Activated CD4-positive, alpha-beta T cell treated with anti-CD3 and anti-CD28 coated beads, Interleukin-2, amount 10 ng/mL, durations not matched to agents 7 days and 5 days (primary cell): ENCODE measurements at regions not wholly inside any gene's neighbourhood (a gene's known extent, or its start where the extent isn't known, plus 50 kb on each side); places are given as distances from the start of the nearest gene placed in this dataset.

Experiments
- CTCF ChIA-PET: fragments of 350-600 bp; sonication (Branson Sonifier 250); formaldehyde crosslinking; loops from one replicate; lab custom pipeline; 2021; ENCODE audit warnings: antibody characterized with exemption; lab: Charles Lee
- POLR2A ChIA-PET: fragments of 350-600 bp; sonication (Branson Sonifier 250); formaldehyde crosslinking; loops from one replicate; lab custom pipeline; 2021; ENCODE audit warnings: antibody characterized with exemption; lab: Charles Lee
- DNase-seq: peaks from one replicate; pipeline ENCODE4 v3.0.0-alpha.2; 2020
- H3K27ac Mint-ChIP-seq: one replicate; pipeline ENCODE4 v1.8.0; 2021; ENCODE audit warnings: mild to moderate bottlenecking, moderate library complexity, mixed read lengths
- H3K27me3 Mint-ChIP-seq: one replicate; pipeline ENCODE4 v1.8.0; 2021; ENCODE audit warnings: mixed read lengths
- H3K36me3 Mint-ChIP-seq: one replicate; pipeline ENCODE4 v1.8.0; 2021; ENCODE audit warnings: low read depth, mixed read lengths
- H3K4me1 Mint-ChIP-seq: one replicate; pipeline ENCODE4 v1.8.0; 2021; ENCODE audit warnings: mixed read lengths
- H3K4me3 Mint-ChIP-seq: one replicate; pipeline ENCODE4 v1.8.0; 2021; ENCODE audit warnings: mild to moderate bottlenecking, moderate library complexity, mixed read lengths
- H3K9me3 Mint-ChIP-seq: one replicate; pipeline ENCODE4 v1.8.0; 2021; ENCODE audit warnings: mixed read lengths

GRCh38 chr3:64852738-64853137 lies 164.9 kb upstream of the ADAMTS9 start:
- Mint-ChIP-seq H3K27me3 (no peaks in the 10 kb centered on the region), H3K9me3 (no peaks in the 10 kb centered on the region), H3K4me1 (no peaks in the 10 kb centered on the region), H3K27ac (no peak overlapping the region), H3K36me3 (no peaks in the 10 kb centered on the region), H3K4me3 (no peak overlapping the region)
- POLR2A ChIA-PET = no interaction called here
- CTCF ChIA-PET = no interaction called here
- DNase-seq = no peak

- H3K4me3 Mint-ChIP-seq = no peak overlapping the region
- no peaks in the 10 kb centered on the region for H3K36me3 Mint-ChIP-seq
- H3K27me3 Mint-ChIP-seq = no peaks in the 10 kb centered on the region
- H3K27ac Mint-ChIP-seq = no peak overlapping the region
- peaks cover 3% of the 10 kb centered on the region for H3K9me3 Mint-ChIP-seq
- H3K4me1 Mint-ChIP-seq = no peaks in the 10 kb centered on the region
- no peak for DNase-seq
- ChIA-PET CTCF (interaction anchor here (0.6 kb wide), 1 partner anchor 553 kb away, joined by 4 read pairs; no protein-coding TSS in a partner anchor), POLR2A (no interaction called here)
Observed at GRCh38 chr3:64848822-64849221, 161.0 kb upstream of the ADAMTS9 start.

- POLR2A ChIA-PET = no interaction called here
- no peak for DNase-seq
- no peaks in the 10 kb centered on the region for H3K4me1 Mint-ChIP-seq
- no peaks in the 10 kb centered on the region for H3K27me3 Mint-ChIP-seq
- no peak overlapping the region for H3K4me3 Mint-ChIP-seq
- no peak overlapping the region for H3K27ac Mint-ChIP-seq
- no peaks in the 10 kb centered on the region for H3K36me3 Mint-ChIP-seq
- peaks cover 3% of the 10 kb centered on the region for H3K9me3 Mint-ChIP-seq
- CTCF ChIA-PET = no interaction called here
Observed at GRCh38 chr3:64848127-64848800, 160.5 kb upstream of the ADAMTS9 start.

GRCh38 chr3:64844558-64844957 lies 156.8 kb upstream of the ADAMTS9 start:
- Mint-ChIP-seq H3K27me3 (no peaks in the 10 kb centered on the region), H3K9me3 (peaks cover 3% of the 10 kb centered on the region), H3K36me3 (no peaks in the 10 kb centered on the region), H3K4me3 (no peak overlapping the region), H3K27ac (no peak overlapping the region), H3K4me1 (no peaks in the 10 kb centered on the region)
- ChIA-PET CTCF (interaction anchor here (1.7 kb wide), 1 partner anchor 9 kb away, joined by 3 read pairs; no protein-coding TSS in a partner anchor), POLR2A (no interaction called here)
- DNase-seq = no peak

- ChIA-PET POLR2A (no interaction called here), CTCF (no interaction called here)
- no peak overlapping the region for H3K4me3 Mint-ChIP-seq
- H3K9me3 Mint-ChIP-seq = no peaks in the 10 kb centered on the region
- no peaks in the 10 kb centered on the region for H3K4me1 Mint-ChIP-seq
- no peaks in the 10 kb centered on the region for H3K36me3 Mint-ChIP-seq
- no peaks in the 10 kb centered on the region for H3K27me3 Mint-ChIP-seq
- H3K27ac Mint-ChIP-seq = no peak overlapping the region
- no peak for DNase-seq
Observed at GRCh38 chr3:64837986-64838735, 150.4 kb upstream of the ADAMTS9 start.

- DNase-seq = no peak
- ChIA-PET POLR2A (no interaction called here), CTCF (no interaction called here)
- H3K4me3 Mint-ChIP-seq = no peak overlapping the region
- H3K27ac Mint-ChIP-seq = no peak overlapping the region
- no peaks in the 10 kb centered on the region for H3K9me3 Mint-ChIP-seq
- H3K27me3 Mint-ChIP-seq = no peaks in the 10 kb centered on the region
- H3K36me3 Mint-ChIP-seq = no peaks in the 10 kb centered on the region
- H3K4me1 Mint-ChIP-seq = no peaks in the 10 kb centered on the region
Observed at GRCh38 chr3:64837126-64837738, 149.4 kb upstream of the ADAMTS9 start.

- H3K9me3 Mint-ChIP-seq = no peaks in the 10 kb centered on the region
- no peak overlapping the region for H3K27ac Mint-ChIP-seq
- H3K4me1 Mint-ChIP-seq = no peaks in the 10 kb centered on the region
- H3K4me3 Mint-ChIP-seq = no peak overlapping the region
- no peak for DNase-seq
- CTCF ChIA-PET = no interaction called here
- POLR2A ChIA-PET = no interaction called here
- H3K27me3 Mint-ChIP-seq = no peaks in the 10 kb centered on the region
- no peaks in the 10 kb centered on the region for H3K36me3 Mint-ChIP-seq
Observed at GRCh38 chr3:64836097-64836496, 148.3 kb upstream of the ADAMTS9 start.

GRCh38 chr3:64832098-64832497 lies 144.3 kb upstream of the ADAMTS9 start:
- ChIA-PET CTCF (no interaction called here), POLR2A (no interaction called here)
- Mint-ChIP-seq H3K9me3 (no peaks in the 10 kb centered on the region), H3K27ac (no peak overlapping the region), H3K4me1 (no peaks in the 10 kb centered on the region), H3K36me3 (no peaks in the 10 kb centered on the region), H3K27me3 (no peaks in the 10 kb centered on the region), H3K4me3 (no peak overlapping the region)
- no peak for DNase-seq

GRCh38 chr3:64830681-64831080 lies 142.9 kb upstream of the ADAMTS9 start:
- POLR2A ChIA-PET = no interaction called here
- Mint-ChIP-seq H3K27me3 (no peaks in the 10 kb centered on the region), H3K4me3 (no peak overlapping the region), H3K9me3 (no peaks in the 10 kb centered on the region), H3K27ac (no peak overlapping the region), H3K36me3 (no peaks in the 10 kb centered on the region), H3K4me1 (no peaks in the 10 kb centered on the region)
- CTCF ChIA-PET = no interaction called here
- no peak for DNase-seq

- no peaks in the 10 kb centered on the region for H3K36me3 Mint-ChIP-seq
- H3K4me1 Mint-ChIP-seq = no peaks in the 10 kb centered on the region
- POLR2A ChIA-PET = no interaction called here
- DNase-seq = no peak
- CTCF ChIA-PET = no interaction called here
- no peaks in the 10 kb centered on the region for H3K27me3 Mint-ChIP-seq
- H3K9me3 Mint-ChIP-seq = no peaks in the 10 kb centered on the region
- no peak overlapping the region for H3K4me3 Mint-ChIP-seq
- no peak overlapping the region for H3K27ac Mint-ChIP-seq
Observed at GRCh38 chr3:64829331-64829730, 141.5 kb upstream of the ADAMTS9 start.

GRCh38 chr3:64828276-64828675 lies 140.5 kb upstream of the ADAMTS9 start:
- H3K27me3 Mint-ChIP-seq = no peaks in the 10 kb centered on the region
- ChIA-PET CTCF (no interaction called here), POLR2A (no interaction called here)
- H3K4me3 Mint-ChIP-seq = no peak overlapping the region
- H3K36me3 Mint-ChIP-seq = no peaks in the 10 kb centered on the region
- no peaks in the 10 kb centered on the region for H3K4me1 Mint-ChIP-seq
- no peak for DNase-seq
- H3K9me3 Mint-ChIP-seq = no peaks in the 10 kb centered on the region
- H3K27ac Mint-ChIP-seq = no peak overlapping the region

- H3K27me3 Mint-ChIP-seq = no peaks in the 10 kb centered on the region
- H3K4me3 Mint-ChIP-seq = no peak overlapping the region
- H3K4me1 Mint-ChIP-seq = no peaks in the 10 kb centered on the region
- no peak for DNase-seq
- no peak overlapping the region for H3K27ac Mint-ChIP-seq
- no peaks in the 10 kb centered on the region for H3K9me3 Mint-ChIP-seq
- ChIA-PET POLR2A (no interaction called here), CTCF (no interaction called here)
- no peaks in the 10 kb centered on the region for H3K36me3 Mint-ChIP-seq
Observed at GRCh38 chr3:64827431-64827830, 139.6 kb upstream of the ADAMTS9 start.

GRCh38 chr3:64827019-64827418 lies 139.2 kb upstream of the ADAMTS9 start:
- Mint-ChIP-seq H3K36me3 (no peaks in the 10 kb centered on the region), H3K4me1 (no peaks in the 10 kb centered on the region), H3K9me3 (no peaks in the 10 kb centered on the region), H3K27ac (no peak overlapping the region), H3K27me3 (no peaks in the 10 kb centered on the region), H3K4me3 (no peak overlapping the region)
- ChIA-PET POLR2A (no interaction called here), CTCF (no interaction called here)
- no peak for DNase-seq
